Suppressor macrophage treated with lipopolysaccharide for 4 hours (primary cell): ENCODE measurements at regions not wholly inside any gene's neighbourhood (a gene's known extent, or its start where the extent isn't known, plus 50 kb on each side); places are given as distances from the start of the nearest gene placed in this dataset.

Experiments used
- DNase-seq: peaks from one replicate; pipeline ENCODE4 v3.0.0-alpha.2; 2020

GRCh38 chr2:149841396-149841795 is 253.8 kb upstream of the MMADHC start:
- no peak for DNase-seq

DNA sequence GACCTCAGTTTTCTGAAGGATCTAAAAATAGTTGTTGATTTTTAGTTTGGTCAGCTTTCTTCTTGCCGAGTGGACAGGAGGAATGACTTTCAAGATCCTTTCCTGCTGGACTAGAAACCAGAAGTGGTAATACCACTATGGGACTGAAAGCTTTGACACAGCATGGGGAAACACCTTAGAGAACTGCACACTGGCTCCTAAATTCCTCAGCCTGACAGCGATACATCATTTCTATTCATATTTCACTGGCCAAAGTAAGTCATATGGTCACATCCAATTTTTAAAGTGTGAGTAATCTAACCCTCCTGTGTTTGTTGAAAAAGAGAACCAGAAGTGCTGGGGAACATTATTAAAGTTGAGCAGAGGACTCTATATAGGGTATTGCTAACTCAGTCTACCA is 244.7 kb upstream of the MMADHC start:
- DNase-seq, result peak; percentile 40

- no peak for DNase-seq
Observed at GRCh38 chr2:149828520-149829210, 241.1 kb upstream of the MMADHC start.

DNA sequence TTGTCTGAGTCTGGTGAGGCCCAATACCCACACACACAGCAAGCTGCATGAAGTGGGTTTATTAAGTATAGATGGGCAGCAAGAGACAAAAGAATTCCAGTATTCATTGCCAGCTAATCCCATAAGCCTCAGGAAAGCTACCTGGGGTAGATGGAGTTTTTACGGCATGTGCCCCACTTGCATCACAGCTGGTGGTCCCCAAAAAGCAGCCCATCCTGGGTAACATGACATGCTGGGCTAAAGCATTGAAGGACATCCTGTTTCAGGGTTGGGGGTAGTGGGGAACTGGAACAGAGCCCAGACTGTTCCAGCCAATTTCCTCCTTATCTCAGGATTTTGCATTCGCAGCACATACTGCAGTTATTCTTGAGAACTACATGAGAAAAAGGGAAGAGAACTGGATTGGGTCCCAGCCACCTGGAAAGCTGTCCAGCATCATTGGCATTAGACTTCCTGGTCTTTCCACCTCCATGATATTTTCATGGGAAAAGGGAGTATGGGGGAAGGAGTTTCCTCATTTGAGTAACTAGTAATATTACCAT is 240.1 kb upstream of the MMADHC start:
- DNase-seq, result no peak

GRCh38 chr2:149826471-149827125 is 239.0 kb upstream of the MMADHC start:
- no peak for DNase-seq

DNA sequence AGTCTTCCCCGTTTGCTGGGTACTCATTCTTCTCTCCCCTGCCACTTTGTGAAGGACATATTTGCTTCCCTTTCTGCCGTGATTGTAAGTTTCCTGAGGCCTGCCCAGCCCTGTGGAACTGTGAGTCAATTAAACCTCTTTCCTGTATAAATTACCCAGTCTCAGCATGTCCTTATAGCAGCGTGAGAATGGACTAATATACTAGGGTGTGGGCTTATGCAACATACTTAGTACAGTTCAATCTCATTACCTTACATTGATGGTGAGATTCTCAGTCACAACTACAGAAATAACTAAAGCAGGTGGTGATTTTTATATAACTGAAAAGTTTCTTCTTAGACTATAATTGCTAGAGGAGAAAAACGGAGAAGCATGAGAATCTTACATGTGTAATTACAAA is 237.9 kb upstream of the MMADHC start:
- DNase-seq, result no peak

DNA sequence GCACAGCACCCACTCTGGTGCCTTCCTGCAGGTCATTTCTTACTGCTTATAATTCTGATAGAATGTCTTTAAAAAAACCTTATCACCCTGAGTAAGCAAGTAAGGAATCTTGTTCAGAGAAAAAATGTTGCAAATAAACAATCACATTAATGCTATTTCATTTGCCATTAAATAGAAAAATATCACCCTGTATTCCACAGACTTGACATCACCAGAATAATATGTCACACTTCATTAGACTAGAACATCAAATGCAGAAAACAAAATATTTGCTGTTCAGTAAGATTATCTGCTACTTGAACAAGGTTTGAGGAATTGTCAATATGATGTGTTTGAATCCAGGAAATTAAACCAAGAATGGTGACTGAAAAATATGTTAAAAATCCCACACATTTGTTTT is 236.6 kb upstream of the MMADHC start:
- no peak for DNase-seq

- no peak for DNase-seq
Observed at GRCh38 chr2:149819356-149819957, 231.9 kb upstream of the MMADHC start.

GRCh38 chr2:149816756-149817551 is 229.4 kb upstream of the MMADHC start:
- DNase-seq, result no peak

DNA sequence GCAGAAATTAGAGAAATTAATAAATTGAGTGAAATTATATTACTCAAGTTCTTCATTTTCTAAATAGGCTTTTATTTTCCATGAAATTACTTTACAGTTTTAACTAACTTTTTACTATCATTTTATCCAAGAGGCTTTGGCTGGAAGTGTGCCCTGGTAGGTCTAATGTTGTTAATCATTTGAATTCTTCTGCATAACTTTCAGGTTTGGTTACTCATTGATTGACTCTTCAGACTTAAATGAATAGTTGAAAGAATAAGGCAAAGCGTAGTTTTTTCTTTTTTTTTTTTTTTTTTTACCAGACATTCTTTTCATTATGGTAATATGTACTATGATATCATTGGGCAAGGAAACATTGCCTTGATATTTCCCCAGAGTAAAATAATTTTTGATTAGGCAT is 228.4 kb upstream of the MMADHC start:
- no peak for DNase-seq

GRCh38 chr2:149814901-149815300 is 227.3 kb upstream of the MMADHC start:
- no peak for DNase-seq

DNA sequence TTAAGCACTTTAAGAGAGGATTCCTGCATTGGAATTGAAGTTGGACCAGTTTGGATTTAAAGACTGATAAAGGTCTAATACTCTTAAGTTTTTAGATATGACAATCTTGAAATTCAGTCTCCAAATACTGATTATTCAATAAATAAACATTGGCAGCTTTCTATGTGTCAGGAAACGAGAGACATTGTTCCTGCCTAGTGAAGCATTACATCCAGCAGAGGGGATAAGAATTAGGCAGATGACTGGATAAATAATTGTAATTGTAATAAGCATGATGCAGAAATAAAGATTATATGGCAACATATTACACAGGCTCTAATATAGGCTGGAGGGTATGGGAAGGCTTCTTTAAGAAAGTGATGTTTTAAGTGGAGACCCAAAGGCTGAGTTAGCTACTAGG is 226.5 kb upstream of the MMADHC start:
- no peak for DNase-seq

DNA sequence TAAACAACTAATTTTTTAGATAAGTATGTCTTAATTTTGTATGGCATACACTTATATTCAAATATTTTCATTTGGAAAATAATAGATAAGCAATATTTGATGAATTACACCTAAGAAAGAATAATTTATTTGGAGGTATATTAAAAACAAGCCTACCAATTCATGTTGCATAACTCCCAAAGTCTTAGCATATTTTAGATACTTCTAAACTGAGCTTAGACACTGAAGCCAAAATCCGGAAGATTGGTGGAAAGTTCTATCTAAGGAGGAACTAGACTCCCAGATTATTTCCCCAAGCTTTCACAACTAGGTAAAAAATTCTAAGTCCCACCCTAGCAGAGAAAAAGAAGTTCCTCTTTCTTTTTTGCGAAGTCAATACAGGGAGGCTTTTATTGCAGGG is 221.0 kb upstream of the MMADHC start:
- peak; percentile 40 for DNase-seq

DNA sequence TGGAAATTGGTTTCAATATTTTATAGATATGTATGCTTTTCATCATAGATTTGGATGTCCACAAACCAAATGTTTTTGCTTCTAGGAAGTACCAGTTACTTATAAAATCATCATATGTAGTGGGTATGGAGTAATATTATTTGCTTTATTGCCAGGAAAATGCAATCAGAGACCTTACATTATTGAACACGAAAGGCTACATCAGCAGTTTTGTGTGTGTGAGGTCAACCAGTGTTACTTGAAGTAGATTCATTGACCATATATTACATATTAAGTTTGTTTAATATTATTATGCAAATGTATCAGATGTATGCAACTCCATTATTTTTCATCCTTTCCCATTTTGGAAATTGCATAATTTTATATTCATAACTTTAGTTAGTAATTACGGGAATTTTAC is 219.1 kb upstream of the MMADHC start:
- DNase-seq, result no peak

- no peak for DNase-seq
Observed at GRCh38 chr2:149800624-149801542, 213.3 kb upstream of the MMADHC start.

DNA sequence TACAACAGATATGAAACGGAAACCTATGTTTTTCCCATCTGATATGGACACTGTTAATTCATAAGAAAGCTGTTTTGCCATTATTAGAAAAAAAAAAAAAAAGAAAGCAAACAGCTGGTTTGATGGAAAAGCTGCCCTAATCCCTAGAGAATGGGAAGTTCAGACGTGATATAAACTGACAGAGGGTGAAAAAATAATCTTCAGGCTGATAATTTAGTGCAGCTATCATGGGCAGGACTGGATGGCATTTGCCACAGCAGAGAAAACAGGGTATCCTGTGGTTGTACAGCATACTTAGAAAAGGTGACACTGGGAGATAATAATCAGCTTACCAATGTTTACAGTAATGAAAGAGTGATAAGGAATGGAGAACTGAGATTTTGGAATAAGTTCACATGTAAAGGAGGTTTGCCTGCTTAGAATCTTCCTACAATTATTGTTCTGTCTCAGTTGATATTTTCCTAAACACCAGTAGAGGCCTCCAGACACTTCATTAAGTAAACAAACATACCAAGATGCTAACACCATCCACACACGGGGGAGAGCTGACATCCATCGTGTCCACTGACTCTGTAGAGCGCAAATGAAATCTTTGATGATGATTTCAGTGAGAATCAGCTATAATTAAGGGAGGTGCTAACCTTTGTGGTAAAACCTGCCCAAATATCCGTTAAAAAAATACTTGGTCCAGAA is 211.6 kb upstream of the MMADHC start:
- peak; percentile 9 for DNase-seq

- no peak for DNase-seq
Observed at GRCh38 chr2:149797030-149797429, 209.5 kb upstream of the MMADHC start.

- DNase-seq, result no peak
Observed at GRCh38 chr2:149789549-149789948, 202.0 kb upstream of the MMADHC start.

DNA sequence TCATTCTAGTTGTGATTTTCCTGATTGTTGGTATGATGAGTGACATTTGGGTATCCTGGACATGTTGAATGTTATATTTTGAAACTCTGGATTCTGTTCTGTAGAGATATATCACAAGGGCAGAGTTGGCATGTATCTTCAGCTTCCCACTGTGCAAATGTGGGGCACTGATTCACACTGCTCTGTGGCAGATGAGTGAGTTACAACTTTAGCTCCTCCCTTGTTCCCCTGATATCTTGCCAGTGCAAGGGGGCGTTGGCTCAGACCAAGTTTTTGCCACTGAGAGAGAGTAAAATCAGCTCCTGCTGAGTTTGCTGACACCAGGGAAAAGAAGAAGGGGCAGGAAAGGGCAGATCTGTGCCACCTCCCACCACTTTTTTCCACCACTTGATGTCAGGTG is 199.6 kb upstream of the MMADHC start:
- DNase-seq, result no peak

- DNase-seq, result no peak
Observed at GRCh38 chr2:149783284-149783683, 195.7 kb upstream of the MMADHC start.

DNA sequence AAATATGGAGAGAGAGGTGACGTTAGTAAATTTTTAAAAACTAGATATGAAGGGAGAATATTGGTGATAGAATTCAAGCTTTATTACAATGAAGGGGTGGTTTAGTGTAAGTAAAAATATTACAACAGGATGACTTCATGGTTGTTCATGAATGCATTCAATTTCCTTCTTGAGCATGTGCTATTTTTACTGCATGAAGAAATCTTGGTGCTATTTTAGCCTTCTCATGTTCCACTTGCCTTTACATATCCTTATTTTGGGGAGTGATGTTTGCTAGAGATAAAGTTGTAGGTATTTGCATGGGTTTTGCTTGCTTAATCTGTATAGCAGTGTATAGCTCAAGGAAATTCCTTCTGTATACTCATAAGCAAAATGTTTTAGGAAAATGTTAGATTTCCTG is 195.0 kb upstream of the MMADHC start:
- no peak for DNase-seq
